A673 (cell line): ENCODE measurements at regions not wholly inside any gene's neighbourhood (a gene's known extent, or its start where the extent isn't known, plus 50 kb on each side); places are given as distances from the start of the nearest gene placed in this dataset.

ENCODE experiments used
- CTCF ChIP-seq: fragments of 300-800, 200-600 bp; sonication (generic); conservative IDR thresholded peaks from 2 replicates; pipeline ENCODE4 v1.5.1; 2017; ENCODE audit warnings: low read depth, mild to moderate bottlenecking, antibody characterized with exemption, low read length, moderate library complexity, mixed read lengths
- EZH2 ChIP-seq: fragments of 200-600 bp; sonication (generic); IDR thresholded peaks from 2 replicates; pipeline ENCODE4 v1.6.1; 2017; ENCODE audit warnings: borderline replicate concordance, low read depth, mild to moderate bottlenecking, mixed read lengths, antibody characterized with exemption, low read length; ENCODE audit not compliant: poor library complexity, severe bottlenecking

- TF ChIP-seq CTCF (no peak), EZH2 (no peak)
These were observed 183.3 kb downstream of the PTGER3 start for GRCh38 chr1:70864302-70864701.
